H1 (cell line): ENCODE measurements at regions not wholly inside any gene's neighbourhood (a gene's known extent, or its start where the extent isn't known, plus 50 kb on each side); places are given as distances from the start of the nearest gene placed in this dataset.

ENCODE experiments used
- ASH2L ChIP-seq: fragments of 200-600, 300-600 bp; sonication (generic); IDR thresholded peaks from one replicate; pipeline ENCODE4 v1.7.1; 2017; ENCODE audit warnings: low read length
- CBX8 ChIP-seq: fragments of 300-800, 300-1000 bp; sonication (generic); IDR thresholded peaks from 2 replicates; pipeline ENCODE4 v1.7.1; 2016; ENCODE audit warnings: low read depth, low read length, borderline replicate concordance
- CHD2 ChIP-seq: IDR thresholded peaks from 2 replicates; pipeline ENCODE4 v1.6.1; 2012; ENCODE audit warnings: low read length, improper control_type of control experiment
- CTCF ChIP-seq, 3 experiments: IDR thresholded peaks; 1 replicate in 2 of 3; 2 replicates in 1 of 3; pipeline versions ENCODE4 v1.5.1 to v1.6.1; 2011; ENCODE audit warnings: low read length in 3 of 3, mild to moderate bottlenecking in 3 of 3, inconsistent platforms in 2 of 3, low read depth in 1 of 3, moderate library complexity in 1 of 3; ENCODE audit not compliant: insufficient read depth in 1 of 3; ENCODE audit errors: control extremely low read depth in 1 of 3
- EGR1 ChIP-seq: IDR thresholded peaks from 2 replicates; pipeline ENCODE4 v1.6.1; 2011; ENCODE audit warnings: low read depth, low read length, borderline replicate concordance
- EZH2 ChIP-seq: fragments of 200-600 bp; sonication (generic); IDR thresholded peaks from 2 replicates; pipeline ENCODE4 v1.7.1; 2012; ENCODE audit warnings: low read depth, mild to moderate bottlenecking, moderate library complexity, low read length, inconsistent platforms; ENCODE audit not compliant: severe bottlenecking
- JUND ChIP-seq: IDR thresholded peaks from 2 replicates; pipeline ENCODE4 v1.6.1; 2011; ENCODE audit warnings: mild to moderate bottlenecking, improper control_type of control experiment, low read length
- POLR2A ChIP-seq, 2 experiments: IDR thresholded peaks; 1 replicate in 1 of 2; 2 replicates in 1 of 2; pipeline ENCODE4 v1.6.1; 2011; ENCODE audit warnings: low read depth in 2 of 2, low read length in 2 of 2, mild to moderate bottlenecking in 2 of 2; ENCODE audit errors: control extremely low read depth in 1 of 2
- SP4 ChIP-seq: IDR thresholded peaks from 2 replicates; pipeline ENCODE4 v1.6.1; 2012; ENCODE audit warnings: low read length, inconsistent platforms
- SRF ChIP-seq: IDR thresholded peaks from 2 replicates; pipeline ENCODE4 v1.6.1; 2011; ENCODE audit warnings: mild to moderate bottlenecking, low read depth, low read length, moderate library complexity
- SUZ12 ChIP-seq: fragments of 200-600 bp; sonication (generic); IDR thresholded peaks from 2 replicates; pipeline ENCODE4 v1.6.1; 2012; ENCODE audit warnings: mild to moderate bottlenecking, inconsistent platforms, low read length, moderate library complexity, mixed read lengths
- TAF1 ChIP-seq: IDR thresholded peaks from 2 replicates; pipeline ENCODE4 v1.6.1; 2011; ENCODE audit warnings: mild to moderate bottlenecking, low read depth, low read length
- TCF12 ChIP-seq: IDR thresholded peaks from 2 replicates; pipeline ENCODE4 v1.6.1; 2011; ENCODE audit warnings: low read depth, mild to moderate bottlenecking, low read length
- TEAD4 ChIP-seq: IDR thresholded peaks from 2 replicates; pipeline ENCODE4 v1.6.1; 2012; ENCODE audit warnings: low read depth, low read length, inconsistent platforms, mixed read lengths

GRCh38 chr5:119742311-119742710 lies 113.0 kb downstream of the FAM170A start:
- TF ChIP-seq CHD2 = no peak
- TF ChIP-seq TCF12 = no peak
- no peak for TF ChIP-seq SRF
- TF ChIP-seq TEAD4 = no peak
- no peak for TF ChIP-seq POLR2A (IDR thresholded peaks at IDR 0.05; ENCODE audit: control extremely low read depth in 1 of 2, low read depth in 2 of 2, low read length in 2 of 2)
- no peak for TF ChIP-seq TAF1
- TF ChIP-seq CTCF (IDR thresholded peaks at IDR 0.05; ENCODE audit: control extremely low read depth in 1 of 3, insufficient read depth in 1 of 3, low read depth in 1 of 3, low read length in 3 of 3) = no peak
- no peak for TF ChIP-seq CBX8
- TF ChIP-seq EGR1 = no peak
- no peak for TF ChIP-seq JUND
- no peak for TF ChIP-seq SUZ12
- TF ChIP-seq ASH2L = no peak
- no peak for TF ChIP-seq EZH2
- no peak for TF ChIP-seq SP4
